RWPE2 (cell line): ENCODE measurements at regions not wholly inside any gene's neighbourhood (a gene's known extent, or its start where the extent isn't known, plus 50 kb on each side); places are given as distances from the start of the nearest gene placed in this dataset.

Source experiments
- ATAC-seq: fragments of 200-7000 bp; cut with Tn5 transposase; 3 replicates; pipeline ENCODE4 v1.9.1; 2021; ENCODE audit warnings: low read depth
- DNase-seq: peaks from one replicate; pipeline ENCODE4 v3.0.0-alpha.2; 2020; ENCODE audit warnings: low spot score
- H3K27ac ChIP-seq: fragments of 450-650 bp; 2 replicates; pipeline ENCODE4 v1.5.1; 2017; ENCODE audit warnings: mild to moderate bottlenecking; ENCODE audit not compliant: poor library complexity, severe bottlenecking
- H3K27me3 ChIP-seq: fragments of 250-450 bp; sonication (Bioruptor Pico); 2 replicates; pipeline ENCODE4 v1.5.1; 2021; ENCODE audit warnings: mild to moderate bottlenecking, moderate library complexity; ENCODE audit not compliant: insufficient read depth, poor library complexity, severe bottlenecking
- H3K36me3 ChIP-seq: fragments of 250-450 bp; sonication (Bioruptor Pico); 2 replicates; pipeline ENCODE4 v1.5.1; 2020; ENCODE audit warnings: low read depth, mild to moderate bottlenecking, moderate library complexity
- H3K4me1 ChIP-seq: fragments of 250-450 bp; sonication (Bioruptor Pico); 2 replicates; pipeline ENCODE4 v1.5.1; 2021; ENCODE audit warnings: mild to moderate bottlenecking, moderate library complexity; ENCODE audit not compliant: insufficient read depth, poor library complexity, severe bottlenecking
- H3K4me3 ChIP-seq: fragments of 250-450 bp; sonication (Bioruptor Pico); 2 replicates; pipeline ENCODE4 v1.5.1; 2021; ENCODE audit warnings: mild to moderate bottlenecking, moderate library complexity; ENCODE audit not compliant: severe bottlenecking
- H3K9me3 ChIP-seq: fragments of 250-450 bp; sonication (Bioruptor Pico); 2 replicates; pipeline ENCODE4 v1.5.1; 2021; ENCODE audit warnings: mild to moderate bottlenecking, moderate library complexity; ENCODE audit not compliant: severe bottlenecking
- TF ChIP-seq, protein P1 (sequence below): fragments of 450-650 bp; IDR thresholded peaks from one replicate; pipeline ENCODE4 v1.5.1; 2017; ENCODE audit warnings: mild to moderate bottlenecking, moderate library complexity; ENCODE audit not compliant: poor library complexity, severe bottlenecking

DNA sequence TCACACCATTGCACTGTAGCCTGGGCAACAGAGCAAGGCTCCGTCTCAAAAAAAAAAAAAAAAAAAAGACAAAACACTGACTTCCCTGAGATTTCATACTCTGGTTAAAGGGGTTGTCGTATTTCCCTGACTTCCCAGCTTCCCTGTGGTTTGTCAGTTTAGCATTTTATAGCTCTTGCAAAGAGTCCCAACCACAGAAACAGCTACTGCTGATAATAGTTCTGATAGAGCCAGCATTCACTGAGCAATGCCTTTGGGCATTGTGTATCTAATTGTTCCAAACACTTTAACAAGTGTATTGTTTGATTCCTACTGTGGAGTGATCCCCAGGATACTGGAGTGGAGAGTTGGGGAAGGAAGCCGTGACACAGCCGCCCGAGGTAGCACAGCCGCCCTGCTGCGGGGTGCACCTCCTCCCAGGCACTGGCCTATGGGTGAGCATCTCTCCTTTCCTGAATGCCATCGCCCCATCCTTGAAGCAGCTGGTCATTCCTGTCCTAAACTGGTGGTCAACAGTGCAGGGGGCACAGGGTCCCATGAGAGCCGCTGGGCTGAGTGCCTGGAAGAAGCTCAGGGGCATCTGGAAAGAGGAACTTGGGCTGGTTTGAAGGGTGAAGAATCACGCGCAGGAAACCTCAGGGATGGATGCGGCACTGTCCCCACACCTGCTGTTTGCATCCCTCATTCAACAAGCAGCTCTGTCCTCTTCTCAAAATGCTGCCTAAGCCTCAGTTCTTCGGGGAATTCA, 81.0 kb upstream of the TMEM18 start:
- H3K27me3 ChIP-seq, result no peaks in the 10 kb centered on the region
- ATAC-seq (no peak), DNase-seq (no peak)
- no peaks in the 10 kb centered on the region for H3K9me3 ChIP-seq
- no peak overlapping the region for H3K4me3 ChIP-seq
- no peak overlapping the region for H3K27ac ChIP-seq
- no peaks in the 10 kb centered on the region for H3K36me3 ChIP-seq
- TF ChIP-seq, protein P1, sequence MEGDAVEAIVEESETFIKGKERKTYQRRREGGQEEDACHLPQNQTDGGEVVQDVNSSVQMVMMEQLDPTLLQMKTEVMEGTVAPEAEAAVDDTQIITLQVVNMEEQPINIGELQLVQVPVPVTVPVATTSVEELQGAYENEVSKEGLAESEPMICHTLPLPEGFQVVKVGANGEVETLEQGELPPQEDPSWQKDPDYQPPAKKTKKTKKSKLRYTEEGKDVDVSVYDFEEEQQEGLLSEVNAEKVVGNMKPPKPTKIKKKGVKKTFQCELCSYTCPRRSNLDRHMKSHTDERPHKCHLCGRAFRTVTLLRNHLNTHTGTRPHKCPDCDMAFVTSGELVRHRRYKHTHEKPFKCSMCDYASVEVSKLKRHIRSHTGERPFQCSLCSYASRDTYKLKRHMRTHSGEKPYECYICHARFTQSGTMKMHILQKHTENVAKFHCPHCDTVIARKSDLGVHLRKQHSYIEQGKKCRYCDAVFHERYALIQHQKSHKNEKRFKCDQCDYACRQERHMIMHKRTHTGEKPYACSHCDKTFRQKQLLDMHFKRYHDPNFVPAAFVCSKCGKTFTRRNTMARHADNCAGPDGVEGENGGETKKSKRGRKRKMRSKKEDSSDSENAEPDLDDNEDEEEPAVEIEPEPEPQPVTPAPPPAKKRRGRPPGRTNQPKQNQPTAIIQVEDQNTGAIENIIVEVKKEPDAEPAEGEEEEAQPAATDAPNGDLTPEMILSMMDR, result no peak
- no peaks in the 10 kb centered on the region for H3K4me1 ChIP-seq

DNA sequence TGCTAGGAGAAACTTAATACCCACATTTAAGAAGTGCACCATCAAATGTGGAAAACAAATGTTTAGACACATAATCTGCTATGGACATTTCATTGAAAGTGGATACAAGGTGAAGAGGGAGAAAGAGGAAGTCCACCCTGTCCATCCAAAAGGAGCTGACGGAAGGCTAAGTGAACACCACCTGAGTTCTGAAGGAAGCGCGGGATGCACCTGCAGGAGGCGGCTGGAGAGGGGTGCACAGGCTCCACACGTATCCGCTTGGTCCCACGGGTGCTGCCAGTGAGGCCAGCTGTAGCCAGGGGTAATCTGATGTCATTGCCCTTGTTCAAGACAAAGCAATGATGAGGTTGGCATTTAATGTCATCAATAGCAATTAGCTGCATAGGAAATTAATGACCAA, 75.9 kb upstream of the TMEM18 start:
- Histone ChIP-seq H3K4me3 (no peak overlapping the region), H3K4me1 (no peaks in the 10 kb centered on the region), H3K27ac (no peak overlapping the region), H3K36me3 (no peaks in the 10 kb centered on the region), H3K27me3 (no peaks in the 10 kb centered on the region), H3K9me3 (no peaks in the 10 kb centered on the region)
- TF ChIP-seq, protein P1, result no peak
- ATAC-seq (no peak), DNase-seq (no peak)

DNA sequence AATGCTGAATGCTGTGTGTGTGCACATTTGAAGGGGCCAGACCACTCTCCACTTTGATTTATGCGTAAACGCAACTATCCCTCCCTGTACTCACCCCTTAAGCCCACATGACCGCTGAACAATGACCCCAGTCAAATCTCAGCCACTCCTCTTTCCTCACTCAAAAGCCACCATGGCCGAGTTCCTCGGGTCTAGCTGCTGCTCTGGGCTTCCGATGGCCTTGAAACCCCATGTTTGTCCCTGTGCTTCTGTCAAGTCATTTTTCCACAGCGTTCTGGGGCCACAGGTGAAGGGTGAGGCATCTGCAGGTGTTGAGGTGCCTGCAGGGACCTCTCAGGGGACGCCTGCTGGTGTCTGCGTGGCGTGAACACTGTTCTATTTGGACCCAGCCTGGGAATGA, 74.3 kb upstream of the TMEM18 start:
- Histone ChIP-seq H3K36me3 (no peaks in the 10 kb centered on the region), H3K4me3 (no peak overlapping the region)
- TF ChIP-seq, protein P1, result no peak

DNA sequence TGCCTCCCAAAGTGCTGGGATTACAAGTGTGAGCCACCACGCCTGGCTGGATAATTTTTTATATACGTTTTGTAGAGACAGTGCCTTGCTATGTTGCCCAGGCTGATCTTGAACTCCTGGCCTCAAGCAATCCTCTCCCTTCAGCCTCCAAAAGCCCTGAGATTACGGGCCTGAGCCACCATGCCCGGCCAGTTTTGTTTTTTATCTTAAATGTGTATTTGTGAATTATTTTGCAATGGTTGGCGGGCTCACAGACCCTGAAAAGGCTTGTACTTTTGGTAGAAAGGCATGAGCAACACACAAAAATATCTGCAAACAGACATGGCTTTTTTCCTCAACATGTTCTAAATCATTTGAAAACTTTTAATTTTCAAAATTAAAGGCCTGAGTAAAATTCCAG, 73.4 kb upstream of the TMEM18 start:
- H3K27me3 ChIP-seq, result no peaks in the 10 kb centered on the region
- H3K4me1 ChIP-seq, result no peaks in the 10 kb centered on the region
- no peak overlapping the region for H3K4me3 ChIP-seq
- H3K36me3 ChIP-seq, result no peaks in the 10 kb centered on the region
- no peak for DNase-seq
- TF ChIP-seq, protein P1, result no peak
- ATAC-seq, result no peak
- H3K27ac ChIP-seq, result no peak overlapping the region
- no peaks in the 10 kb centered on the region for H3K9me3 ChIP-seq

More for the DNA sequence above, 74.3 kb upstream of the TMEM18 start:
- Histone ChIP-seq H3K4me1 (no peaks in the 10 kb centered on the region), H3K27me3 (no peaks in the 10 kb centered on the region), H3K27ac (no peak overlapping the region), H3K9me3 (no peaks in the 10 kb centered on the region)
- ATAC-seq (no peak), DNase-seq (no peak)

DNA sequence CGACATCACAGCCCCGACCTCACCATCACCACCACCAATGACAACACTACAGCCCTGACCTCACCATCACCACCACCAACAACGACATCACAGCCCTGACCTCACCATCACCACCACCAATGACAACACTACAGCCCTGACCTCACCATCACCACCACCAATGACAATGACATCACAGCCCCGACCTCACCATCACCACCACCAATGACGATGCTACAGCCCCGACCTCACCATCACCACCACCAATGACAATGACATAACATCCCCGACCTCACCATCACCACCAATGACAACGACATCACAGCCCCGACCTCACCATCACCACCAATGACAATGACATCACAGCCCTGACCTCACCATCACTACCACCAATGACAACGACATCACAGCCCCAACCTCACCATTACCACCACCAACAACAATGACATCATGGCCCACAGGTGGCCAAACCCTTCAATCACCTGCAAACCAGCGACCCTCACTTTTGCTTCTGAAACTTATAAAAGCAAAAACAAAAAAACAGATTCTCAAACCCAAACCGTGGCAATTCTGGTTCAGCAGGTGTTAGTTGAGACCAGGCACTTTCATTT, 70.7 kb upstream of the TMEM18 start:
- no peak for DNase-seq
- no peaks in the 10 kb centered on the region for H3K9me3 ChIP-seq
- no peak overlapping the region for H3K27ac ChIP-seq
- H3K4me3 ChIP-seq, result no peak overlapping the region
- no peaks in the 10 kb centered on the region for H3K36me3 ChIP-seq
- no peaks in the 10 kb centered on the region for H3K27me3 ChIP-seq
- H3K4me1 ChIP-seq, result no peaks in the 10 kb centered on the region
- TF ChIP-seq, protein P1, result no peak
- no peak for ATAC-seq
